OCI-LY1 (cell line): ENCODE measurements at regions not wholly inside any gene's neighbourhood (a gene's known extent, or its start where the extent isn't known, plus 50 kb on each side); places are given as distances from the start of the nearest gene placed in this dataset.

Source experiments
- H2AFZ ChIP-seq: fragments of 200-600 bp; sonication (generic), shearing (Covaris generic); 2 replicates; pipeline ENCODE4 v1.6.0; 2014; ENCODE audit warnings: antibody characterized with exemption, mild to moderate bottlenecking, low read length
- H3F3A ChIP-seq: fragments of 200-600 bp; sonication (generic), shearing (Covaris generic); 2 replicates; pipeline ENCODE4 v1.6.0; 2014; ENCODE audit warnings: mild to moderate bottlenecking, antibody characterized with exemption, low read length, moderate library complexity; ENCODE audit not compliant: insufficient read depth
- H3K27ac ChIP-seq: fragments of 200-600 bp; sonication (generic); 2 replicates; pipeline ENCODE4 v1.5.1; 2014; ENCODE audit warnings: low read length, mixed run types, mild to moderate bottlenecking, low read depth; ENCODE audit not compliant: poor library complexity, severe bottlenecking
- H3K27me3 ChIP-seq: fragments of 200-600 bp; sonication (generic); 2 replicates; pipeline ENCODE4 v1.6.0; 2014; ENCODE audit warnings: antibody characterized with exemption, mild to moderate bottlenecking, low read length, moderate library complexity; ENCODE audit not compliant: insufficient read depth
- H3K36me3 ChIP-seq: fragments of 200-600 bp; sonication (generic); 2 replicates; pipeline ENCODE4 v1.6.1; 2014; ENCODE audit warnings: mild to moderate bottlenecking, antibody characterized with exemption, low read length, moderate library complexity, mixed read lengths; ENCODE audit not compliant: insufficient read depth
- H3K4me1 ChIP-seq: fragments of 200-600 bp; sonication (generic); 2 replicates; pipeline ENCODE4 v1.5.1; 2014; ENCODE audit warnings: mild to moderate bottlenecking, low read length, moderate library complexity; ENCODE audit not compliant: insufficient read depth, severe bottlenecking
- H3K4me2 ChIP-seq: fragments of 200-600 bp; sonication (generic), shearing (Covaris generic); 2 replicates; pipeline ENCODE4 v1.6.1; 2014; ENCODE audit warnings: low read length
- H3K4me3 ChIP-seq: fragments of 200-600 bp; sonication (generic); 2 replicates; pipeline ENCODE4 v1.5.1; 2014; ENCODE audit warnings: low read length, low read depth, mild to moderate bottlenecking, mixed read lengths; ENCODE audit not compliant: poor library complexity, severe bottlenecking
- H3K79me2 ChIP-seq: fragments of 200-600 bp; shearing (Covaris generic); 2 replicates; pipeline ENCODE4 v1.6.1; 2016; ENCODE audit warnings: mixed run types, low read length, mixed read lengths; ENCODE audit not compliant: insufficient read depth
- H3K9ac ChIP-seq: fragments of 200-600 bp; sonication (generic), shearing (Covaris generic); 2 replicates; pipeline ENCODE4 v1.6.1; 2014; ENCODE audit warnings: mild to moderate bottlenecking, low read length, mixed read lengths
- H3K9me2 ChIP-seq: fragments of 200-600 bp; sonication (generic), shearing (Covaris generic); 2 replicates; pipeline ENCODE4 v1.6.1; 2014; ENCODE audit warnings: low read depth, mild to moderate bottlenecking, low read length, mixed read lengths
- H3K9me3 ChIP-seq: fragments of 200-600 bp; shearing (Covaris generic); 2 replicates; pipeline ENCODE4 v1.6.1; 2014; ENCODE audit warnings: low read length, mixed read lengths
- H4K20me1 ChIP-seq: fragments of 200-600 bp; sonication (generic), shearing (Covaris generic); 2 replicates; pipeline ENCODE4 v1.6.0; 2016; ENCODE audit warnings: mild to moderate bottlenecking, low read length; ENCODE audit not compliant: insufficient read depth
- CTCF ChIP-seq: fragments of 200-600 bp; sonication (generic), shearing (Covaris generic); IDR thresholded peaks from 2 replicates; pipeline ENCODE4 v1.5.1; 2017; ENCODE audit warnings: mild to moderate bottlenecking, antibody characterized with exemption, low read length, moderate library complexity, mixed read lengths
- EZH2 ChIP-seq: fragments of 200-600 bp; sonication (generic), shearing (Covaris generic); IDR thresholded peaks from 2 replicates; pipeline ENCODE4 v1.8.0; 2017; ENCODE audit warnings: borderline replicate concordance, mixed run types, mild to moderate bottlenecking, antibody characterized with exemption, low read length, moderate library complexity, mixed read lengths

GRCh38 chr4:11603591-11604194, 175.0 kb upstream of the HS3ST1 start:
- Histone ChIP-seq H3K9me3 (no peaks in the 10 kb centered on the region), H3F3A (no peaks in the 10 kb centered on the region), H2AFZ (no peak overlapping the region), H3K9me2 (no peaks in the 10 kb centered on the region), H3K4me3 (no peak overlapping the region), H3K4me2 (no peak overlapping the region), H3K27me3 (no peaks in the 10 kb centered on the region), H4K20me1 (no peaks in the 10 kb centered on the region), H3K27ac (no peak overlapping the region), H3K4me1 (no peaks in the 10 kb centered on the region), H3K9ac (no peak overlapping the region), H3K79me2 (no peaks in the 10 kb centered on the region), H3K36me3 (no peaks in the 10 kb centered on the region)
- no peak for TF ChIP-seq CTCF
- no peak for TF ChIP-seq EZH2

DNA sequence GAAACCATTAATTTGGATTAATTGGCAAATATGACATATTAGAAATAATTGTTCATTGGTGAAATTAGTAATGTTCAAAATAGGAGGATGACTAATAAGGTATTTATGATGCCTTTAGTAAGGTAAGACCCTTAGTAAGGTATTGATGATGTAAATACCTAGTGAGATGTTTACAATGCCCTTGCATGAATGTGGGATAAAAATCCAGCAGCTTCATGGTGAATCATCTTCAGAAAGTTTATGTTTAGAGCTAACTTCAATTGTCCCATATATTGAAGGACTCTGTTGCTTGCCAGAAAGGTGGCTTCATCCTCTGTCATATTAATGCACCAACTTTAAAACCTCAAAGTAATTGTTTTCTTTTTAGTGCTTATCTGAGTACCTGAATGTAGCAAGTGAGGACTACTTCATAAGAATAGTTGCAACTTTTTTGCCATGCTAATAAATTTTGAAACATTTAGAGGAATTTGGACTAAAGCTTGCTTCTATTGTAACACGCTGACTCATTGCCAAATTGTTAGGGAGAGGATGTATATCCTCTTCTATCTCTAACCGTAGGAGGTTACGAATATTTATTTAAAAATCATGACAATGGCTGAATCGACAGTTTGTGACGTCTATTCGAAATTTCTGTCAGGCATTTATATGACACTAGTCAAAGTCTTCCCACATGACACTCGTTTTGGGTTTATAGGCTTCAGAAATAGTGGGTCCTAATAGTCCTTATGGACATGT, 174.1 kb upstream of the HS3ST1 start:
- H3K36me3 ChIP-seq: no peaks in the 10 kb centered on the region
- no peak overlapping the region for H3K9ac ChIP-seq
- H3K27me3 ChIP-seq: no peaks in the 10 kb centered on the region
- H2AFZ ChIP-seq: no peak overlapping the region
- H3K9me2 ChIP-seq: no peaks in the 10 kb centered on the region
- H3K4me2 ChIP-seq: no peak overlapping the region
- no peak overlapping the region for H3K4me3 ChIP-seq
- no peaks in the 10 kb centered on the region for H3K9me3 ChIP-seq
- TF ChIP-seq EZH2 (no peak), CTCF (no peak)
- H3F3A ChIP-seq: no peaks in the 10 kb centered on the region
- no peaks in the 10 kb centered on the region for H3K4me1 ChIP-seq
- no peak overlapping the region for H3K27ac ChIP-seq
- H4K20me1 ChIP-seq: no peaks in the 10 kb centered on the region
- no peaks in the 10 kb centered on the region for H3K79me2 ChIP-seq

DNA sequence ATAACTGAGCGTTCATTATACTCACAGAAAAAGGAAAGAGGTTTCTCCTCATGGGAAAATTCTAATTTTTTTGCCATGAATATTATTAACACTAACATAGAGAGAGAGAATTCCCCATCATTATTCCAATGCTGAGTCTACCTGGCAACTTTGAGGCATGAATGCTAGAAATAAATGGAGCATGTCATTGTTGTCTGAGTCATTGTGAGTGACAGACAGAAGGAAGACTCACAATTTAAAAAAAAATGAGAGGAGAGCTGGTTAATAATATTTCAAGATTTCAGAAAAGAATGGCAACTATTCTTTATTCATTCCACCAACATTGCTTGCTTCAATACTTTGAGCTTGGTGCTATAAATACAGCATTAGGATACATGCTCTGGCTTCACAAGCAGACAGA, 170.4 kb upstream of the HS3ST1 start:
- no peaks in the 10 kb centered on the region for H3K79me2 ChIP-seq
- no peaks in the 10 kb centered on the region for H3K9me3 ChIP-seq
- no peaks in the 10 kb centered on the region for H3K36me3 ChIP-seq
- H4K20me1 ChIP-seq: no peaks in the 10 kb centered on the region
- no peak overlapping the region for H3K9ac ChIP-seq
- no peaks in the 10 kb centered on the region for H3K4me1 ChIP-seq
- no peak overlapping the region for H3K27ac ChIP-seq
- no peak overlapping the region for H2AFZ ChIP-seq
- no peaks in the 10 kb centered on the region for H3K9me2 ChIP-seq
- no peak overlapping the region for H3K4me2 ChIP-seq
- TF ChIP-seq EZH2 (no peak), CTCF (no peak)
- no peaks in the 10 kb centered on the region for H3K27me3 ChIP-seq
- no peak overlapping the region for H3K4me3 ChIP-seq
- no peaks in the 10 kb centered on the region for H3F3A ChIP-seq
